GF-D8 (cell line): ENCODE measurements at regions not wholly inside any gene's neighbourhood (a gene's known extent, or its start where the extent isn't known, plus 50 kb on each side); places are given as distances from the start of the nearest gene placed in this dataset.

ENCODE experiments used
- DNase-seq: peaks from one replicate; lab custom pipeline; 2025; lab: John Stamatoyannopoulos, UW

DNA sequence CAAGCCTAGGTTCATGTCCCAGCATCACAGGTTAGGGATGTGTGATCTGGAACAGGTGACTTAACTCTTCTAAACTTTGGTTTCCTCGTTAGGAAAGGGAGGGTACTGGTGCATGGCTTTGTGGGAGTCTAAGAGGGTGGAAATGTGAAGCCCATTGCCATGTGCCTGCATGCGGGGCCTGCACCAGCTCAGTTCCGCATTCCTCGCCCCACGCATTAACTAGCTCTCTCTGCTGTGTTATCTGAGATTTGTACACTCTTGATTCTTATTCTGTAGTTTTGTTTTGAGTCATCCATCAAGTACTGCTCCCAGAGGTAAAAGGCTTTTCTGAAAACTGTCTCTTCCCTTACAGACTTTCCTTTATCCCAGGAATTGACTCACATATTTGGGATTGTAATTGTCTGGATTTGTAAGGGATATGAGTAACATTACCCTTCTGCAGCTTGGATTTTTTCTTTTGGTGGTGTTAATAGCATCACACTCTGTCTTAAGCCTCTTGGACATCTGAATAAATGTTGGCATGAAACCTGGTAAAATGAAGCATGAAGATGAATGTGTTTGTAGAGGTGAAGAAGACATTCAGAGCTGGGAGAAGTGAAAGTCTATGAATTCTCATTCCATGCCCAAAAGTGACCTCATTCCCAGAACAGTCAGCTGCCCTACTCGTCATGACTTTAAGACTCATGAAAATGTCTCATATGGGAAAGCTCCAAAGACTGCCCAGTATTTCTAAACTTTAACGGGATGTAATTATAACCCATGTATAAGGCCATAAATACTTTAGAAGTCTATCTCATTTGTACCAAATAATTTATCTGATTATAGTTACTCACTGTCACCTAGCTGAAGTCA is 357.3 kb downstream of the FOXA2 start:
- no peak for DNase-seq

DNA sequence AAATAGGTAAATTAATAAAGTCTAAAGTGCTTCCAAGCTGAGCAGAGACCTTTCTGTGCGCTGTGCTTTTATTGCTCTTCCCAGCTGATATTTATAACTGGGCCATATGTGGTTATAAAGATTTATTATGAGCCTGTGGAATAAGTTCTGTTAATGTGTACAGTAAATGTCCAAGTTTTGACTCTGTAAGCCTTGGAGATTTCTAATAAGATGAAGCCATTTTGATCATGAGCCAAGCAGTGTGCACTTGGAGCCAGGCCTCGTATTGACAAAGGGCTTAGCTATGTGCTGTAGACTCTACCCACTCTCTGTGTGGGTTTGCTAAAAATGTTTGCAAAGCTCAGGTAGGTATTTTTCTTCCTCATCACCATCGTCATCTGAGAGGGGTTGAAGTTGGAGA is 361.1 kb downstream of the FOXA2 start:
- no peak for DNase-seq

GRCh38 chr20:22217712-22218352 is 366.5 kb downstream of the FOXA2 start:
- DNase-seq = no peak

- DNase-seq = no peak
Observed at GRCh38 chr20:22216984-22217383, 367.4 kb downstream of the FOXA2 start.

DNA sequence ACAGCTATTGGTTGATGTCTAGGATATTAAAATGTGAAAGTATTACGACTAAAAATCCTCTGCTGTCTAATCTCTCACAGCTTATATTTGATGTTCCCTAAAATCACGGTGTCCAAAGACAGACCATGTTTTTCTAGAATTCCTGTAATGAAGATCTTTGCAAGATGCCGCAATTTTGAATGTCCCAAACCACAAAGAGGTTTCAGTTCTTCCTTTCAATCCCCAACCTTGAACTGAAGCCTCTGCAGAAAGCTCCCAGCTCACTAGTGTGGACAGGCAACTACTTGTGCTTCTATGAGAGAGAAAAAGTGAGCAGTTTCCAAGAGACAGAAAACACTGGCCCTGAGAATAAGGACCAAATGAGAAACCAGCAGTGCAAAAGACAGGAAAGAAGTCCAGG is 370.1 kb downstream of the FOXA2 start:
- DNase-seq = no peak

GRCh38 chr20:22213271-22213670 is 371.1 kb downstream of the FOXA2 start:
- no peak for DNase-seq

- DNase-seq = no peak
Observed at GRCh38 chr20:22207280-22207679, 377.1 kb downstream of the FOXA2 start.

DNA sequence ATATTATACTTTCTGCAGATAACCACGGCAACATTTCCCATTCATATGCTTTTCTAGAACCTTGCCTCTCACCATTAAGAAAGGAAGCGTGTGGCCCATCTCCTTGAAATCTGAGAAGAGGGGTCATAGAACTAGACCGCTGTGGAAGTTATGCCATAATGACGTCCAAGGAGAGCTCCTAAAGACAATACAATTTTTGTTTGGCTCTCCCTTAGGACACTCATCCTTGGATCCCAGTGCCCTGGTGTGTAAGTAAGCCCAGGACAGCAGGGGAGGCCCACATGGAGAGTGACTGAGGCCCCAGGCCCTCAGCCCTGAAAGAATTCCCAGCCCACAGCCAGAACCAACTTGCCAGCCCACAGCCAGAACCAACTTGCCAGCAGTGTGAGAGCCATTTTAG is 379.6 kb downstream of the FOXA2 start:
- no peak for DNase-seq

GRCh38 chr20:22182148-22182547 is 402.2 kb downstream of the FOXA2 start:
- no peak for DNase-seq

- DNase-seq = no peak
Observed at GRCh38 chr20:22180244-22180643, 404.1 kb downstream of the FOXA2 start.

DNA sequence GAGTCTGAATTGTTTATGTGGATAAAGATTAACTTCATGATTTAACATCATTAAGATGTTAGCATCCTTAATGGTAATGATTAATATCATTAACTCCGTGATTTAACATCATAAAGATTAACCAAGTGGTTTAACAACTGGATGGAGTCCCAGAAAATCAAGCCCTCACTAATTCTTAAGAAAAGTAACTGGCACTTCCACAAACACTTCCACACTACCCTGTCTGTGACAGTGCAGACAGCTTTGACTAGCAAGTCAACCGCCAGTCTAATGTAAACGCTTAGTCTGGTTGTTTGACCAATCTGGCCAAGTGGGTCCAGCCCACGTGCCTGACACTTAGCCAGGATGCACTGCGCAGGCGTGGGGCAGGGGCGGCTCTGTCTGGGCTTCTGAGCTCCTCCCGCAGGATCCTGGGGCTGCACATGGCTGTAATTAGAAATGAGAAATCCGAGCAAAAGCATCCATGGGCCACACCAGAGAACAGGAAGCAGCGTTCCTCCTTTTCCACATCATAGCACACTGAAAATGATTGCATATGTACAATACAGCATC is 424.2 kb downstream of the FOXA2 start:
- DNase-seq = no peak

DNA sequence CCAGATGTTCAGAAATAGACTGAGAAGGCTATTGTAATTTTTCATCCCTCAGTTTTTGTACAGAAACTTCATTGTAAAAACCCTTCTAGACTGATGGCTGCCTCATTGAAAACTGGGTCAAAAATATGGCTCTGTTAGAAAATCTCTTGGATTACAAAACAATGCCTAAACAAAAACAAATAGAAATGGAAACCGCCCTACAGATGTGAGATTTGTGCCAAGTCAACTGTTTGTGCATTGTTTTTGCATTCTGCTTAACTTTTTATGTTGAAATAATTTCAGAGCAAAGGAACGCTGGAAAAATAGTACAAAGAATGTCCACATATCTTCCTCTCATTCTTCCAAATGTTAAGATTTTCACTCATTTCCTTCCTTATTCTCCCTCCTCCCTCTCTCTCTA is 425.1 kb downstream of the FOXA2 start:
- DNase-seq = no peak

GRCh38 chr20:22127587-22127986 is 422.1 kb downstream of the PAX1 start:
- DNase-seq = no peak

DNA sequence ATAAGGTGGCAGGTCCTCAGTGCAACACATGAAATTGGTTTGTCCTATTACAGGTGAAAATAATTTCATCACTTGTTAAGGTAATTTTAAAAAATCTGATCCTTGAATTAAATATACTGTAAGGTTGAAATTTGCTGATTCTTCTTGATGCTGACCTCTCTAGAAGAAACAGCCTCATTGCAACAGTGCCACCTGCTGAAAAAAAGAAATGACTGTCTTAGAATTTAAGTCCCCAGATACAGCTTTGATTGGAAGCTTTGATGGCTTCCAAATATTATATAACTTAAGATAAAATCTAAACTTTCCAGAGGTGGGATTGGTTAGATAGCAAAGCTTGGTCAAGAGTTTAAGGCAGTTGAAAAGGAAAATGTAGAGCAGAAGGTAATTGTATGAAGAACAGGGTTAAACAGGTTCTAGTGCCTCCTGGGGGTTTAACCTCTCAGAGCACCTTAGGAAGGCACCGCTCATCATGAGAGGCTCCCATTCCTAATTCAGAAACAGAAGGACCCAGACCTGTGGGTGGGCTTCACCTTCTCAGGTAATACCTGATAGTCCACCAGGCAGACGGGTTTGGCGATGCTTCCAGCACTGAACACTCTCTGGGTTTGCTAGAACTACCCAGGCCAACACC is 401.0 kb downstream of the PAX1 start:
- DNase-seq = peak; percentile 1

DNA sequence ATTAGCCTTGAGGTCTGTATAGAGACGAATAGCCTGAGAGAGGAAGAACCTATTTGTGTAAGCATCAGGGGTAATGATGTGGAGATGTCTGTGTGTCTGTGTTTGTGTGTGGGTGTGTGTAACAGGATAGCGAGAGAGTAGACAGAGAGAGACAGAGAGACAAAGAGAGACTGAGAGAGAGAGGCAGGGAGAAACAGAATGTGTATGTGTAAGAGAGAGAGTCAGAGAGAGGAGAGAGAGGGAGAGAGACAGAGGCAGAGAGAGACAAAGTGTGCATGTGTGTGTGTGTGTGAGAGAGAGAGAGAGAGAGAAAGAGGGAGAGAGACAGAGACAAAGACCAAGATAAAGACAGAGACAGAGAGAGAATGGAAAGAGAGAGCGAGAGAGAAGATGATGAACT is 396.1 kb downstream of the PAX1 start:
- DNase-seq = no peak

- DNase-seq = no peak
Observed at GRCh38 chr20:22100686-22101085, 395.2 kb downstream of the PAX1 start.

DNA sequence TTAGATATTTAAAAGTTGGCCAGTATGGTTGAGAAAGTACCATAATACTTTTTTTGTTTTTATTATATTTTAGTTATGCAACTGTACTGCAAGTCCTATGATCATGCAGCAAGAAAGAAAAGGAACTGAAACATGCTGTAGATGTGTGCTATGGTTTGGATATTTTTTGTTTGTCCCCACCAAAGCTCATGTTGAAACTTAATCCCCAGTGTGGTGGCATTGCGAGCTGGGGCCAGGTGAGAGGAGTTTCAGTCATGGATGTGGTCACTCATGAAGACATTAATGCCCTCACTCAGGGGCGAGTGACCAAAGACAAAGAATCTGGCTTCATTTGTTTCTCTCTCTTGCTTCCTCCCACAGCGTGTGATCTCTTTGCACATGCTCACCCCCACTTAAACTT is 393.9 kb downstream of the PAX1 start:
- no peak for DNase-seq

DNA sequence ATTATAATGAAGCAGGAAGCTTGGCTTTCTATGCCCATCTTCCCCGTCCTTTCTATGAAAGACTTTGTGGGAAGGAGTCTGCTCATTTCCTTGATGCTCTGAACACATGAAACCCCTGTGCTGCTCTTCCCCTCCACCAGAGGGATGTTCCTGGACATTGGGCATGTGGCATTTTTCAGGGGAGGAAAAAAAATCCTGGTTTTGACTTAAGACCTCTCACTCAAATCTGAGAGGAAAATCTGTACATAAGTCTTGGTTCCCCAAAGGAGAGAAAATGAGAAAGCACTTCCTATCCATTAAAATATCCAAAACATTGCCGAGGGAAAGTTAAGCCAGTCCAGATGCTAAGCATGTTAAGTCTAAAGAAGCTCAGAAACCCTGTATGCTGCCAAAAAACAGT is 393.0 kb downstream of the PAX1 start:
- DNase-seq = no peak

GRCh38 chr20:22093122-22093521 is 387.7 kb downstream of the PAX1 start:
- no peak for DNase-seq

DNA sequence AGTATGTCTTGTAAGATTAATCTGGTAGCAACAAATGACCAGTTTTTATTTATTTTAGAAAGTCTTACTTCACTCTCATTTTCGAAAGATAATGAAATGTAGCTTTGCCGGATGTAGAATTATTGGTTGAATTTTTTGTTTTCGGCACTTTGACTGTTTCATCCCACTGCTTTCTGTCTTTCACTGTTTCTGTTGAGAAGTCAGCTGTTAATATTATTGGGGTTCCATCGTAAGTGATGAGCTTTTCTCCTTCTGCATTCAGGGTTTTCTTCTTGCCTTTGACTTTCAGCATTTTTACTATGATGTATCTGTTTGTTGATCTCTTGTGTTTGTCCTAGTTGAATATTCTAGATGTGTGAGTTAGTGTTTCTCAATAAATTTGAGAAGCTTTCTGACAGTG is 383.4 kb downstream of the PAX1 start:
- no peak for DNase-seq

GRCh38 chr20:22080985-22081384 is 375.5 kb downstream of the PAX1 start:
- DNase-seq = no peak

- no peak for DNase-seq
Observed at GRCh38 chr20:22074635-22075034, 369.2 kb downstream of the PAX1 start.

DNA sequence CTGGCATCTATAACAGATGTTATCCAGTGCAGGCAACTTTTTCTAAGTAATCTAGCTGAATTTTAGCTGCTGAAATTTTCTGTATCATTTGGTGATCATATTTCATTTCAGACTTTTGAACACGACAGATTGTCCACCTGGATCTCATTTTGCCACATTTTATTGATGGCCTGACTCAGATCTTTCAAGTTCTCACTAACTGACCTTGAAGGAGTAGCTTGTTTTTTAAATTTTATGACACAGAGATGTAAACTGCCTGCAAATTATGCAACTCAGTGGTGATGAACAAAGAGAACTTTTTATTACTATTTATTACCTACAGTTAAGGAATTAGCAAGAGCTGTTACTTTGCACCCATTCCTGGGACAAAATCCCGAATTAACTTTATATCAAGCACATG is 366.4 kb downstream of the PAX1 start:
- no peak for DNase-seq
